ENCODE measurements at regions not wholly inside any gene's neighbourhood (a gene's known extent, or its start where the extent isn't known, plus 50 kb on each side); places are given as distances from the start of the nearest gene placed in this dataset.

- no peak overlapping the region for H3K4me3 ChIP-seq (ENCODE audit: low read depth, low read length)
- TF ChIP-seq CTCF (IDR thresholded peaks at IDR 0.05; ENCODE audit: borderline replicate concordance, insufficient read depth, low read depth, low read length) = no peak
Measured at GRCh38 chr3:106582151-106582550, 713.3 kb upstream of the CBLB start.

- H3K4me3 ChIP-seq (ENCODE audit: low read depth, low read length) = no peak overlapping the region
- TF ChIP-seq CTCF (IDR thresholded peaks at IDR 0.05; ENCODE audit: borderline replicate concordance, insufficient read depth, low read depth, low read length) = no peak
Measured at GRCh38 chr3:106587551-106587950, 718.7 kb upstream of the CBLB start.

- H3K4me3 ChIP-seq (ENCODE audit: low read depth, low read length) = no peak overlapping the region
- TF ChIP-seq CTCF (IDR thresholded peaks at IDR 0.05; ENCODE audit: borderline replicate concordance, insufficient read depth, low read depth, low read length) = no peak
Measured at GRCh38 chr3:106588739-106589138, 719.9 kb upstream of the CBLB start.

GRCh38 chr3:106589311-106589942 is 720.6 kb upstream of the CBLB start:
- no peak overlapping the region for H3K4me3 ChIP-seq (ENCODE audit: low read depth, low read length)
- TF ChIP-seq CTCF (IDR thresholded peaks at IDR 0.05; ENCODE audit: borderline replicate concordance, insufficient read depth, low read depth, low read length) = no peak

GRCh38 chr3:106590216-106590615 is 721.4 kb upstream of the CBLB start:
- no peak overlapping the region for H3K4me3 ChIP-seq (ENCODE audit: low read depth, low read length)
- TF ChIP-seq CTCF (IDR thresholded peaks at IDR 0.05; ENCODE audit: borderline replicate concordance, insufficient read depth, low read depth, low read length) = no peak

- H3K4me3 ChIP-seq (ENCODE audit: low read depth, low read length) = no peak overlapping the region
- no peak for TF ChIP-seq CTCF (IDR thresholded peaks at IDR 0.05; ENCODE audit: borderline replicate concordance, insufficient read depth, low read depth, low read length)
Measured at GRCh38 chr3:106593381-106593780, 724.6 kb upstream of the CBLB start.

- peak; percentile 67 for TF ChIP-seq CTCF (IDR thresholded peaks at IDR 0.05; ENCODE audit: borderline replicate concordance, insufficient read depth, low read depth, low read length)
- no peak overlapping the region for H3K4me3 ChIP-seq (ENCODE audit: low read depth, low read length)
Measured at GRCh38 chr3:106609666-106610301, 741.0 kb upstream of the CBLB start.
